KBM-7 (cell line): ENCODE measurements at regions not wholly inside any gene's neighbourhood (a gene's known extent, or its start where the extent isn't known, plus 50 kb on each side); places are given as distances from the start of the nearest gene placed in this dataset.

Experiments
- DNase-seq: peaks from one replicate; pipeline ENCODE4 v3.0.0-alpha.2; 2015
- in situ Hi-C: fragments of 300-500 bp; cut with MboI; formaldehyde crosslinking; loops from 2 replicates; pipeline ENCODE4 v1.14.3; 2020; ENCODE audit warnings: low sequenced_read_pairs, low pct_unique_long_range_greater_than_20kb, mixed read lengths

DNA sequence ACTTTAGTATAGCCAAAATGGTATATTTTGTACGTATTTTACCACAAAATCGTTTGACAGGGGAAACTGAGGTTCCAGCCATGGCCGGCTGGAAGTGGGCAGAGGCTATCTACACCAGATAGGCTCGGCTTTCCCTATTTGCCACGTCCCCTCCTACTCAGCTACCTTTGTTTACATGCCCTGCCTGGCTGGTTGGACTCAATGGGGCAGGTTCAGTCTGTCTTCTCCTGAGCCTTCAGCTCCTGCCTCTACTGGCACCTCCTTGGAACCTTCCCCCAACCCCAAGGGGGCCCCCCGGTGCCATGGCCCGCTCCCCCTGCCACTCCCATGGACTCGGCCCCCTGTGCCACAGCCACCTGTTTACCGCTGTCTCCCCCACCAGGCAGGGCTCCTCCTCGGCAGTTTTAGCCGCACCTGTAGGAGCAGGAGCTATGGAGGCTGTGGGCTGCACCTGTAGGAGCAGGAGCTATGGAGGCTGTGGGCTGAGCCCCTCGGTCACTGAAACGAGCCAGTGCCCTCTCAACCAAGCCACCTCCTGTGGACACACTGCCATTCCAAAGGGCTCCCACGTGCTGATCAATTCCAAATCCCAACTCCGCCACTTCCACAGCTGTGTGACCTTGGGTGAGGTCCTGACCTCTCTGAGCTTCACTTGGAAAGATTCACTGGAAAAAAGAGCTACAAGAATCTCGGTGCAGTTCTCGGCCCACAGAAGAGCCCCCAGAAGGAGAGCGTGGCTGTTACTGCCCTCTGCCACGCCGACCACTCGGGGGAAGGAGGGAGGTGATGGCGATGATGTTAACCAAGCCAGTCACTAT is 62.2 kb downstream of the NCOR2 start:
- in situ Hi-C loops = no loop called here
- DNase-seq = no peak

DNA sequence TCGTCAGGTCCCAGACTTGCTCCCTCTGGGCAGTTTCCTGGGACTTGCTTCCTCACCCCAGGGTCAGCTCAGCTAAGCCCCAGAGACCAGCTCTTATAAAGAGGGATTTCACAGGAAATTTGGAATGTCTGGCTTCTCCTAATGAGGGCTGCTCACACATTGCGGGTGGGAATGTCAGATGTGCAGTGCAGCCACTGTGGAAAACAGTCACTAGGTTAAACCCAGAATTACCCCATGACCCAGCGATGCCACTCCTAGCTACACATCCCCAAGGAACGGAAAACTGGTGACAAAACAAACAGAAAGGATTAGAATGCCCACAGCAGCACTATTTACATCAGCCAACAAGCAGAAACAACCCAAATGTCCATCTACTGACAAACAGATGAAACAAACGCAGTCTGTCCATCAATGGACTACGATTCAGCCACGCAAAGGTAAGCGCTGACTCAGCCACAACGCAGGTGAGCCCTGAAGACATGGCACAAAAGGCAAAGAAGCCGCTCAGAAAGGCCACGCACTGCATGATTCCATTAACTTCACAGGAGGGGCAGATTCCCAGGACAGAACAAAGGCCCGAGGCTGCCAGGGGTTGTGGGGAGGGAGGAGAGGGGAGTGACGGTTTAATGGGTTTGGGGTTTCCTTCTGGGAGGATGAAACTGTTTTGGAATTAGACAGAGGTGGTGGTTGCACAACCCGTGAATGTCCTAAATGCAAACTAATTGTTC is 63.0 kb downstream of the NCOR2 start:
- DNase-seq = no peak
- in situ Hi-C loops = no loop called here

- no peak for DNase-seq
- in situ Hi-C loops = no loop called here
Observed at GRCh38 chr12:124503305-124503704, 64.1 kb downstream of the NCOR2 start.

GRCh38 chr12:124502379-124502778 is 65.0 kb downstream of the NCOR2 start:
- in situ Hi-C loops = no loop called here
- no peak for DNase-seq

- no peak for DNase-seq
- in situ Hi-C loops = no loop called here
Observed at GRCh38 chr12:124501827-124502226, 65.6 kb downstream of the NCOR2 start.

GRCh38 chr12:124501112-124501561 is 66.3 kb downstream of the NCOR2 start:
- in situ Hi-C loops = no loop called here
- peak; percentile 70 for DNase-seq

- in situ Hi-C loops = no loop called here
- DNase-seq = no peak
Observed at GRCh38 chr12:124499898-124500244, 67.5 kb downstream of the NCOR2 start.

DNA sequence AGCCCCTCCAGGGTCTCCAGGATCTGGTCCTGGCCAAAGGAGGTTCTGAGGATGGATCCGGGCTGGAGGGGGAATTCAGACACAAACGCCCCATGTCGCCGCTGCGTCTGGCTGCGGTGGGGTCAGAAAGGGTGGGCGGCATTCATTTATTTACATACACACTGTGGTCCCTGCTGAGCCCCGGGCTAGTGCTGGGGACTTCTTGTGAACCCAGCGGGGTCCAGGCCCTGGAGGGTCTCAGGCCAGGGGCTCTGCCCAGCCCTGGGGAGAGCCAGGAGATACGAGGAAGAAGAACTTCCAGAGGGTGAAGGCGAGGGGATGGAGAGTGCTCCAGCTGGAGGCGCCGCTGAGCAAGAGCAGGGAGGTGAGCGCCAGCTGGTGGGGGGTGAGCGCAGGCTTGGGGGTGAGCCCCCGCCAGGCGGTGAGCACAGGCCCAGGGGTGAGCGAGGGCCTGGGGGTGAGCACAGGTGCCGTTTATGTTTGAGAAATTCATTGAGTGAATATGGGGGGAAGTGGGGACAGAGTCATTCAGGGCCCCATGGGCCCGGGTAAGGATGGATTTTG is 68.1 kb downstream of the NCOR2 start:
- in situ Hi-C loops = no loop called here
- no peak for DNase-seq

GRCh38 chr12:124498275-124499189 is 68.9 kb downstream of the NCOR2 start:
- no peak for DNase-seq
- in situ Hi-C loops = no loop called here

DNA sequence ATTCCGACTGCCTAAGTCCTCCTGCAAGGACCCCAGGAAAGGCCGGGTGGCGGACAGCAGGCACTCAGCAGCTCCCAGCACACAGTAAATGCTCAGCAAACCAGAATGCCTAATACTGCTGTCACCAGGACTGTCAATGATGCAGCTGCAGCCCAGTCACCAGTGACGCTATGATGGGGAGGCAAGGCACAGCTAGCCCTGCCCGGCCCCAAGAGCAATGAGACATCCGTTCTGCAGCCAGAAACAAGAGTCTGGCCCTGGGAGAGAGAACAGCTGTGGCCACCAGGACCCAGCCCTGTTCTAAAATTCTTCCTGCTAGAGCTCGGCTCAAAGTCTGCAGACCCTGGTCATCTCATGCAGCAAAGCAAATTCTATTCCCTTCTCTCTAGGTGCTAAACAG is 69.8 kb downstream of the NCOR2 start:
- in situ Hi-C loops = no loop called here
- no peak for DNase-seq

DNA sequence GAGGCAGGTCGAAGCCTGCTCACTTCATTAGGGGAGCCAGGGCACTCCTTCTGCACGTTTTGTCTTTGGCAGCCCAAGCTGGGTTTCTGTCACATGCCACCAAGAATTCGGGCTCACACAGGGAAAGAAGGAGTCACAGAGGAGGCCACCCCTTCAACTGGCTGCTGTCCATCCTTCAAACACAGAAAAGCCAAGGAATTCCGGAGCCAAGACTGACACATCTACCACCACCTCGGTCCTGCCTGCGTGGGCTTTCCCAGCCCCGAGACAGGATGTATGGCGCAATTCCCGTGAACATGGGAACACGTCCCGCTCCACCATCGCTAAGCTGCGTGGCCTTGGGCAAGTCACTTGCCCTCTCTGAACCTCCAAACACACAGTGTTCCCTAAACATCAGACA is 70.4 kb downstream of the NCOR2 start:
- no peak for DNase-seq
- in situ Hi-C loops = no loop called here

- in situ Hi-C loops = no loop called here
- no peak for DNase-seq
Observed at GRCh38 chr12:124496584-124496983, 70.8 kb downstream of the NCOR2 start.

- no peak for DNase-seq
- in situ Hi-C loops = no loop called here
Observed at GRCh38 chr12:124495194-124495983, 72.0 kb downstream of the NCOR2 start.

- DNase-seq = no peak
- in situ Hi-C loops = no loop called here
Observed at GRCh38 chr12:124494751-124495129, 72.7 kb downstream of the NCOR2 start.

GRCh38 chr12:124493809-124494750 is 73.3 kb downstream of the NCOR2 start:
- in situ Hi-C loops = no loop called here
- no peak for DNase-seq

DNA sequence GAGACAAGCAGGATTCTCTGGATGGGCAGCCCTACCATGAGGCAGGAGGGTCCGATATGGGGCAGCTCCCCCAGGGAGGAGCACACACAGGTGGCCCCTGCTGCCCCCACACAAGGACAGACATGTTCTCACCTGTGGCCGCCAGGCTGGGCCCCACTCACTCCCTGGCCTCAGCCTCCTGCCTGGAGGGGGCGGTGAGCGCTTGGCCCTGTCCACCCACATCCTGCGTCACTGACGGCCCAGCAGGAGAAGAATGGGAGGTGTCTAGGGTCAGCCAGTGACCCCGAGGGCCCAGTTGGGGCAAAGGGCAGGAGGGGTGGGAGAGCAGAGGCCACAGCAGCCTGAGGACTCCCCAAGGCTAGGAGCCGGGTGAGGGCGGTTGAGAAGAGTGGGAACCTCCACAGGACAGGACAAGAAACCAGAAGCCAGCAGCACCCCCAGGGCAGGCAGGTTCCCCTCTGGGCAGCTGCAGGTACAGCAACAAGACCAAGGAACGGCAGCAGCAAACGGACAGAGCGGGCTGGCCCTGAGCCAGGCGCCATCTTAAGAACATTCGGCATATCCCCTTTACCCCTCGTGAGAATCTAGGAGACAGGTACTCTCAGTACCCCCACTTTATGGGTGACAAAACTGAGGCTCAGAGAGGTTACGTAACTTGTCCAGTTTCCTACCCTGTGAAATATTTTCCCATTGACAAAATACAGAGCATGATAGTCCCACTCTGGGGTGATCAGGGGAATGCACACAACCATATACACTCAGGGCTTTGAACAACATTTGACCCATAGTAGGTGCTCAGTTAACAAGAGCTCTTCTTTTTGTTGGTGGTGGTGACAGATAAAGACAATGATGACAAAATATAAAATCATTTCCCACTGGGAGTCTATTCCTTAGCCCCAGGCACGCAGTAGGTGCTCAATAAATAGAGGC is 74.3 kb downstream of the NCOR2 start:
- in situ Hi-C loops = no loop called here
- DNase-seq = no peak
